K562 (cell line): ENCODE measurements at regions not wholly inside any gene's neighbourhood (a gene's known extent, or its start where the extent isn't known, plus 50 kb on each side); places are given as distances from the start of the nearest gene placed in this dataset.

Source experiments
- POLR2AphosphoS5 ChIP-seq: IDR thresholded peaks from 2 replicates; pipeline ENCODE4 v1.6.1; 2011; ENCODE audit warnings: mild to moderate bottlenecking, low read depth, low read length, moderate library complexity; ENCODE audit not compliant: control insufficient read depth, insufficient read depth
- TEAD2 ChIP-seq: fragments of 450-650 bp; IDR thresholded peaks from 2 replicates; pipeline ENCODE4 v1.6.1; 2016; ENCODE audit warnings: missing genetic modification characterization, control low read depth, missing compliant biosample characterization
- TF ChIP-seq, protein P1 (sequence below): fragments of 250-450 bp; sonication (Bioruptor Pico); IDR thresholded peaks from 2 replicates; pipeline ENCODE4 v1.5.0; 2021; ENCODE audit warnings: mild to moderate bottlenecking, moderate library complexity
- TF ChIP-seq, protein P2 (sequence below): fragments of 250-450 bp; sonication (Bioruptor Pico); IDR thresholded peaks from 2 replicates; pipeline ENCODE4 v1.8.0; 2021; ENCODE audit warnings: borderline replicate concordance, mild to moderate bottlenecking, moderate library complexity; ENCODE audit not compliant: poor library complexity, severe bottlenecking

DNA sequence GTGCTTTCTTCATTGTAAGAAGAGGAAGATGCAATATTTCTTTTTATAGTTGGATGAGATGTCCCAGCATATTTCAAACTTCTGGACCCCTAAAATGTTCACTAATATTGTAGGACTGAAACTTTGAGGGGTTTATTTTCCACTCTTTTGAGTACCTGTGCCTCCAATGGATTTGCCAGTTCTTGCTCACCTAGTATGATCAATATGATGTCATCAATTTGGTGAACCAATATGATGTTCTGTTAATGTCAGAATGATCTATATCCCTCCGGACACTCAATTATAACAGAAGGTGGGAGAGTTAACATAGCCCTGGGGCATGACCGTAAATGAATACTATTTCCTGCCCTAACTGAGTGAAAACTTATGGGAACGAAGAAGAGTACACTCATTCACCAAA lies 178.3 kb downstream of the CBLN1 start:
- TF ChIP-seq, protein P1, sequence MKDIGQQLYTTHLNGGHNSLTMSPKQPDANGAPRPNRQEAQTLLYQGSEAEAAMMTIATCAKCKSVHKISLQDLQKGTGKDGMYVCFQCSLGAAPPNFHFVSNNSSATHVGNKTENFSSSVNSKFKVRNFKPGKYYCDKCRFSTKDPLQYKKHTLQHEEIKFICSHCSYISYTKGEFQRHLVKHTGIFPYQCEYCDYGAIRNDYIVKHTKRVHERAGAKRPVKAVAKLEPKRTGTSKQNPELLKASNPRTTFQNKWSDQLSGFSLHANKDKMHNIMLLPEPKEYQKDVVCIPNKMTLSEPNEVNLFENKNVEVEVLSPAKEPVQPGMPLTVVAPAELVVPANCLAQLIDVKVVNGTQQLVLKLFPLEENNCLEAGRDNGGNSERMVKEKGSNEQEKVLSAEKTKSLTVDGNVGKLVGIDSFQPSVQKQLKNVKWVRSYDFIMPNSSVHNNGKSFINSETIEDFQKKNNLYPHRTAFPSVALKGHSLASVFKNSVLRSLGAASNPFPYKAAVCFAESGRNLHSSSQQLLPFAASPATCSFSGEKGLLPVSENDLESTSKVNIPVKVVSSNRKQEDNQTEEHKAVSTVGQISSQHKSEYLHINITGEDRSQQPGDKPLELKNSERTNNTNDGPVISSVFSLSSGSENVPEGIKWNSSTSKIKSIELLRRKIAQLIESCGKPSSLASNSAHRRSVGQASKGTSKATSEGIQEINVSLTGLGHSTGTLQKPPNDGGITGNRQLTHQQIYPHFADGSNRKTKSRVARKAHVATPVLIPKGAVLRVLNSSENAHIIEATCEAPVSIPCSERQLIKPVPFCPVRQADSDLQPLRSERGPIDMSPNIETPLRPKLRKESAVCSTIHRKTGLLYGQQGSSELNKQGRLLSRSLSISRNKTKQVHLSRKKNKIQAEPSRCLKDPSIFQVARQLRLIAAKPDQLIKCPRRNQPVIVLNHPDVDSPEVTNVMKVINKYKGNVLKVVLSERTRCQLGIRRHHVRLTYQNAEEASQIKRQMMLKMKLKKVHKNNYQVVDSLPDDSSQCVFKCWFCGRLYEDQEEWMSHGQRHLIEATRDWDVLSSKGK (CRISPR knock-in tag) = no peak
- TF ChIP-seq TEAD2 (tag) = no peak
- TF ChIP-seq POLR2AphosphoS5 = no peak
- TF ChIP-seq, protein P2, sequence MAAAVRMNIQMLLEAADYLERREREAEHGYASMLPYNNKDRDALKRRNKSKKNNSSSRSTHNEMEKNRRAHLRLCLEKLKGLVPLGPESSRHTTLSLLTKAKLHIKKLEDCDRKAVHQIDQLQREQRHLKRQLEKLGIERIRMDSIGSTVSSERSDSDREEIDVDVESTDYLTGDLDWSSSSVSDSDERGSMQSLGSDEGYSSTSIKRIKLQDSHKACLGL (CRISPR knock-in tag) = no peak
